ENCODE measurements at regions not wholly inside any gene's neighbourhood (a gene's known extent, or its start where the extent isn't known, plus 50 kb on each side); places are given as distances from the start of the nearest gene placed in this dataset.
"Not testable (repeated sequence)": the region's sequence is repeated elsewhere in the genome, so short reads cannot be mapped to it uniquely, and the experiment has no call there.

DNA sequence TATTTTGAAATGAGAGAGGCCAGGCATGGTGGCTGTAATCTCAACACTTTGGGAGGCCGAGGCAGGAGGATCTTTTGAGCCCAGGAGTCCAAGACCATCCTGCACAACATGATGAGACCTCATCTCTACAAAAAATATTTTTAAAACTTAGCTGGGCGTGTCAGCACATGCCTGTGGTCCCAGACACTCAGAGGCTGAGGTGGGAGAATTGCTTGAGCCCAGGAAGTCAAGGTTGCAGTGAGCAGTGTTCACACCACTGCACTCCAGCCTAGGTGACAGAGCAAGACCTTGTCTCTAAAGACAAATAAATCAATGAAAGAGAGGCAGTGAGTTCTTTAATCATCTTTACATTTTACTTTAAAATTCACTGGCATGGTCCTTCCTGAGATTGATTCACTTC, 124.5 kb downstream of the DUSP6 start:
- DNase-seq (ENCODE audit: low read depth) = no peak

DNA sequence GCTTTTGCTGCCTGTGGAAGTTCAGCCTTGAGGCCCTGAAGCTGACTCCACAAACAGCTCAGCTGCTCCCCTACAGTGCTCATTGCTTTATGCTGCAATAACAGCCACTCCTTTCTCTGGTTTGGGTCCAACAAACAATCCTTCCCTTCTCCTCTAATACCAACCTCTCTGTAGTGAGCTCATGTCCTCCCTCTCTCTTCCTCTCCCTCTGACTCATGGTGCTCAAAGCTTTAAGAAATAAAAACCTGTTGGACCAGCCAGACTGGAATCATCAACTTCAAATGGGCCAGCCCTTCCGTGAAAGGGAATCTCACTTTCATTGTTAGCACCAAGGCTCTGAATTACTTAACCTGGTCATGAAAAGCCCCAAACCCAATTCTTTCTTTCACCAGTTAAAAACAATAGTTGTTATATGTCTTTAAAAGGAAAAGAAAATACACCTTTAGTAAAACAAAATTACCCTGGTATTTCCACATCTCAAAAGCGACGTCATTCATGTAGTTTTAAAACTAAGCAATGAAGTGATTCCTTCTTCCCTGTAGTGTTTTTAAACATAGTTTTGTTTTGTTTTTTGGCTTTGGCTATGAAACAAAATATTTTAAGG, 126.4 kb downstream of the DUSP6 start:
- DNase-seq (ENCODE audit: low read depth) = no peak

DNA sequence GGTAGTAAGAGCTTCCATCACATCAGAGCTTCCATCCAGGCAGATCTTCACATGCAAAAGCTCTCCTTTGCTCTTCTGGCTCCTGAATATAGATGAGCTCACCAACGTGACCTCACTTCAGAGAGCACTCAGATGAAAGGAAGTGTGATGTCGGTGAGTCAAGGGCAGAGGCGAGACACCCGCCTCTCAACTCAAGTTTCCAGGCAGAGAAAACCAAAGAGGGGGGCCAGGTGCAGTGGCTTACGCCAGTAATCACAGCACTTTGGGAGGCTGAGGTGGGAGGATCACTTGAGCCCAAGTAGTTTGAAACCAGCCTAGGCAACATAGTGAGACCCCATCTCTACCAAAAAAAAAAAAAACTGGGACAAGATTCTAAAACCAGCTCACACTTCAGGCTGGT, 126.9 kb downstream of the DUSP6 start:
- peak; percentile 82 for DNase-seq (ENCODE audit: low read depth)

DNA sequence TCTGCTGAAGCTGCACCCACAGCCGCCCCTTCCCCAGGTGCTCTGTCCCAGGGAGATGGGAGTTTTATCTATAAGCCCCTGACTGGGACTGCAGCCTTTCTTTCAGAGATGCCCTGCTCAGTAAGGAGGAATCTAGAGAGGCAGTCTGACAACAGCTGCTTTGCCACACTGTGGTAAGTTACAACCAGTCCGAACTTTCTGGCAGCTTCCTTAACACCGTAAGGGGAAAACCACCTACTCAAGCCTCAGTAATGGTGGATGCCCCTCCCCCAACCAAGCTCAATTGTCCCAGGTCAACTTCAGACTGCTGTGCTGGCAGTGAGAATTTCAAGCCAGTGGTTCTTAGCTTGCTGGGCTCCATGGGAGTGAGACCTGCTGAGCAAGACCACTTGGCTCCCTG, 129.7 kb downstream of the DUSP6 start:
- DNase-seq (ENCODE audit: low read depth) = not testable (repeated sequence)

DNA sequence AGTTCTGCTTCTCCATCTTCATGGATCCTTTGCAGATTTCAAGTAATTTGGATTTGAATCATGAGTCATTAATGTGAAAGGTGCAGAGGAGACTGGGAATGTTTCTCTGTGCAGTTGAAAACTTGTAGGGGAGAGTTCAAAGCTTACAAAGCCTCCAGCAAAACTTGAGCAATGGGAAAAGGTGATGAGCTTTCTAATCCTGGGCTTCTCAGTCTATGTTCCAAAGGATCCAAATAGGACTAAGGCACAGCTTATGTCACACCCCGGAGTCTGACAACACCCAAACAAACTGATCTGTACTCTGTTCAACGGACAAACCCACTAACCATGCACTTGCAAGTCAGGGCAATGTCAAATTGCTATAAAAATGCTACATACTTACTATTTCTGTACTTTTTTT, 134.8 kb downstream of the DUSP6 start:
- no peak for DNase-seq (ENCODE audit: low read depth)

DNA sequence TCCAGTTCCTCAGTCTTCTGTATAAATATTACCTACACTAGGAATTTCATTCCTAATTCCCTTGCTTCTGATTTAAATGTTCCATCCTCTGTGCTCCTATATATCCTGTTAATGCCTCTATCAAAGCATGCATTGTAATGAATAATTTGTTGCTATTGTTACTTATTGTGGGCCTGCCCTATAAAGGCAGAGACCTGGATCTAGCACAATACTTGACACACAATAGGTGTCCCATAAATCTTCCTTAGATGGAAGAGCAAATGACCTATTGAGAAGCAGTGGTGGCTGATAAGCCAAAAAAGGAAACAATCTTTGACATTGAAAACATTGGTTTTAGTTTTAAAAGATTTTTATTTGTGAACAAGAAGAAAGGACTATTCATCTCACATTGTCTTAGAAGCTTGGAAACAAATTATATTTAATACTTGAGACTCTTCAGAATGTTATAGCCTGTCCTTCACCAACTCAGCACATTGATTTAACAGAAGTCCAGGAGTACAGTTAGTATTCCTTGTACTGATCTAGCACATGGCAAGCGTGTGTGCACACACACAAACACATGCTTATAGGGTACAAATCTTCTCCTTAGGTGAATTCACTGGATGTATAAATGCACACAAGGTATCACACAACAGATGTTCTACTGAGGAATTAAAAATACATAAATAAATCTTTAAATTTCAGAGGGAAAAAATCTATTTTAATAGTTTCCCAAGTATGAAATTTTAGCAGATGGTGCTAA, 135.9 kb downstream of the DUSP6 start:
- DNase-seq (ENCODE audit: low read depth) = no peak

DNA sequence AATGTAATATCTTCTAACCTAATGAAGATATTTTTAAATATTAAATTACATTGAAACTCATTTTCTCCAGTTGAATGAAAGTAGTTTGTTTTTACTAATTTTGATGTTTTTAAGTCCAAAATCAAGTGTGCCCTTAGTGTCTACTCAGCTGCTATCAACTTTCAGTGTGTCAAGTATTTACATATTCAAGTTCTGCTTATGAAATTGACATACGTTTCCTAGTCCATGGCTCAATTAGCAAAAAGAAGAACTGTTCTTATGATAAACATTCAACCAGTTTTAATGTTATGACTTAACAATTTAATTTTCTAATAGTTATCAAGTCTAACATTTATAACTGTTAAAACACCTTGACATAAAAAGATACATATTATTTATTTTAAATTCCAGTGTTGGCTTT, 137.1 kb downstream of the DUSP6 start:
- no peak for DNase-seq (ENCODE audit: low read depth)

DNA sequence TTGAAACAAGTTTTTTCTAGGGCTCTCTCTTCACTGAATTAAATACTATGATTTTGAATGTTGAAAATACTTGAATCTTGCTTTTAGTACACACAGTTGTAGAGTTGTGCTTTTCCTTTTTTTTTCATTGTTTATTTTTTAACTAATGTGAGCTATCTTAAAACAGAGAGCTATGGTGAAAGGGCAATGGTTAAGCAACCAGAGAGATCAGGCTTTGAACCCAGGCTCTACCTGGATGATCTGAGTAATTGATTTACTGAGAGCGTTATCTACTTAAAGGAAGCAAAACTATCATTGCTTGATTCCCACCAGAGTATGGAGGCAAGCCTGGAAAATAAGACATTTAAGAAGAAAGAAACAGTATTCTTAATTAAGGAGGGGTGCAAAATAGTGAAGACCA, 138.6 kb downstream of the DUSP6 start:
- DNase-seq (ENCODE audit: low read depth) = no peak

DNA sequence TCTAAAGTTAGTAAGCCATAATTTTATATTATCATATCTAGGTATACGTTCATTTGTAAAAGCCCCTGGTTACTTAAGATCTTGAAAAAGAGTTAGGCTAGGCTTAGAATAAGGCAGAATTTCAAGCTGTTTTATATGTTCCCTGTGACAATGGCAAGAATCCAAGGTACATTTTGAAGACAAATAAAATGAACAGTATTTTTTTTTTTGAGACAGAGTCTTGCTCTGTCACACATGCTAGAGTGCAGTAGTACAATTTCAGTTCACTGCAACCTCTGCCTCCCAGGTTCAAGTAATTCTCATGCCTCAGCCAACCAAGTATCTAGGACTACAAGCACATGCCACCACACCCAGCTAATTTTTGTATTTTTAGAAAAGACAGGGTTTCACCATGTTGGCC, 139.2 kb downstream of the DUSP6 start:
- DNase-seq (ENCODE audit: low read depth) = no peak

DNA sequence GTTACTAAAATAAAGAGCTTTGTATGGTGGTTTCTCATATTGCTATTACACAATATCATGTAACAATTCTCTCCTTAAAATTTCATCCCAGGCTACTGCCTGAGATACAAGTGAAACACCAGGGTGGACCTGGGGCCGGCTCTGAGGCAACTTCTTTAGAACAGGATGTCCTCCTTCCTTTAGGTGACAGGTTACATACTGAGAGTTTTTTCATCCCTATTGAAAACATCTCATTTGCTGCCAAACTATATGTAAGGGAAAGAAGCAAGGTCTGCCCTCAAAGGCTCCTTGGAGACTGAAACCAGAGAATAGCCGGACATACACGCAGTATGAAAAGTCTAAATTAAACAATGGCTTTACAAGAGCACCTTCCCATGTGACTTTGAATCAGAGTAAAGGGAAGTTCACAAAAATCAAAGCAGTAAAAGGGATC, 139.9 kb downstream of the DUSP6 start:
- no peak for DNase-seq (ENCODE audit: low read depth)

DNA sequence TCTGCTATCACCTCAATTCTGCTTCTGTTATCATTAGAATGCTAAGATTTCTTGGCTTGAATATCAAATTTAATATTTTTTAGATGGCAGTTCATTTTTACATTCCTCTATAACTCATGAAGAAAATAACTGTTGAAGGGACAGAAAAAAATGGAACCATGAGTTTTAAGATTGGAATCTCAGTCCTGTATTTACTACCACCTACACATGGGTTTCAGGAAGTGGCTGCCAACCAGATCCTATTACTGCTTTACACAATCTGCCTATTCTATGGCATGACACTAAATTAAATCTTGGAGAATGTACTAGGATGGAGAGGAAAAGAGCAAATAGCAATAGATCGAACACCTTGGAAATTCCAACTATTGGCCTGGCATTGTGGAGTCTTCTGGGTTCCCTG, 140.8 kb downstream of the DUSP6 start:
- no peak for DNase-seq (ENCODE audit: low read depth)

DNA sequence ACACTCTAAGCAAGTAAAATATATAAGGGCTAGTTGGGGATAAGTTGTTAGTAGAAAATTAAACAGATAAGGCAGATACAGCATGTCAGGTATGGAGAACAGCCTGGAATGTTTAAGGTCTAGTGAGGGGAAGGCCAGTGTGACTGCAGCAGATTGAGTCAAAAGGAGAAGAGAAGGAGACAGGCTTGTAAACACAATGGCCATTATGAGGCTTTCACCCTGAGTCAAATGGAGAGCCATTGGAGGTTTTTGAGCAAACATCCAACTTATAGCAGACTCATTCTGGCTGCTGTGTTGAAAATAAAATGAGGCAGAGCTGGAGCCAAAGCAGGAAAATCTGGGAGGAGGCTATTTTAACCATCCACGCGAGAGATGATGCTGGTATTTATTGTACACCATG, 142.0 kb downstream of the DUSP6 start:
- DNase-seq (ENCODE audit: low read depth) = no peak

DNA sequence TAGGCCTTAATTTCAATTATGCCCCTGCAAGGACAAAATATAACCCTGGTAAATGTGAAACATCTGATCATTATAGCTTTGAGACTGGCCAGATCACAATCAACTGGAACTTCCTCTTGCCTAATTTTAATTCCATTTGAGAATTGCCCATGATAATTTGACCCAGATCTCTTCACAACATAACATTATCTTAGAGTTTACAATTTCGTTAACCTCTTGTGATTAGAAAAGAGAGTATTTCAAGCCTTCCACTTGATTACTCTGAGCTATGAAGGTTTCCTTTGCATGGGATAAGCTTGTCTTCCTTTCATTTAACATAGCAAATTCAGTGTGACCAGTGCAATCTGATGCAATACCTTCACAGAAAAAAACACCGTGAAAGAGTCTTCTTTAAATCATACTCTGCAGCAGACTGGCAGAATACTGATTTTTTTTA, 143.6 kb downstream of the DUSP6 start:
- DNase-seq (ENCODE audit: low read depth) = no peak

DNA sequence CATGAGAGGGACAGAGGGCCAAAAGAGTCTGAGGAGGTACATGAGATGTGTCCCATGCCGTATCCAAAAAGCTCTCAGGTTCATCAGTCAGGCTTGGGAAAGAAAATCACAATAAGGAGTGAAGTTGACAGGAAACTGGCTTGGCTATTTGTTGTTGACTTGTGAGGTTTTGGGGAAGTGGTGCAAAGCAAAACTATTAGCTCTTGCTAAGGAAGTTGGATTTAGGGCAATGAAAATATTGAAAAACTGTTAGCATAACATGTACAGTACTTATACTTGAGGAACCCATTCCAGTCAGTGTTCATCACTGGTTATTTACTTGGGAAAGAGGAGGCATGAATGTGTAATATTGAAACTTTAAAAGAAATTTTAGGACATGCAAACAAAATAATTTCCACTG, 145.9 kb downstream of the DUSP6 start:
- DNase-seq (ENCODE audit: low read depth) = no peak

DNA sequence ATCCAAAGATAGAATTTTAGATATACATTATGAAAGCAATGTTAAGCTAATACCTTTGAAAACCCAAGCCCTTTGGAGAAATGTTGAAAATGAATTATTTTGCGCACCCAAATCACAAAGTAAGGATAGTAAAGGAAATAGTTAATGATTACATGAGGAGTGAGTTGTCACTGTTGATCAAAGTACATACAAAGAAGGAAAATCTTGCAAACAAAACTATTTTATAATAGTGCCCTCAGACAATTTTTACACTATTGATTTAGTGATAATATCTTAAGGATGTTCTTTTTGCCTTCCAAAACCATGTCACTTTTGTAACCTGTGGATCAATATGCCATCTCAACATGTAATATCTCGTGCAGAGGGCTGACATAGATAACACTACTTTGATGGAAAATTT, 146.8 kb downstream of the DUSP6 start:
- no peak for DNase-seq (ENCODE audit: low read depth)

DNA sequence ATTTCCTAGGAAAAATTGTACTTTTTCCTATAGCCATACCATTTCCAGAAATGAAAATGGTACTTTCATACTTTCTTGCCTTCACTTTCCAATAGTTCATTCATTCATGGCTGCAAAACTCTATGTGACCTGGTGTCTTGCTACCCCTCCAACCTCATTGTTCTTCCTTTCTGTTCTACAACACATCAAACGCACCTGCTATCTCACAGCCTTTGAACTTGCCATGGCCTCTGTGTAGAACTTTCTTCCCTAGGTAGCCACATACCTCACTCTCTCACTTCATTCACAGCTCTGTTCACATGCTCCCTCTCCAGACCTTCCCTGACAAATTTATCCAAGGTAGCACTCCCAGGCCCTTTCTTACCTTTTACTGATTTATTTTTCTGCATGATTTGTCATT, 149.2 kb downstream of the DUSP6 start:
- DNase-seq (ENCODE audit: low read depth) = no peak

DNA sequence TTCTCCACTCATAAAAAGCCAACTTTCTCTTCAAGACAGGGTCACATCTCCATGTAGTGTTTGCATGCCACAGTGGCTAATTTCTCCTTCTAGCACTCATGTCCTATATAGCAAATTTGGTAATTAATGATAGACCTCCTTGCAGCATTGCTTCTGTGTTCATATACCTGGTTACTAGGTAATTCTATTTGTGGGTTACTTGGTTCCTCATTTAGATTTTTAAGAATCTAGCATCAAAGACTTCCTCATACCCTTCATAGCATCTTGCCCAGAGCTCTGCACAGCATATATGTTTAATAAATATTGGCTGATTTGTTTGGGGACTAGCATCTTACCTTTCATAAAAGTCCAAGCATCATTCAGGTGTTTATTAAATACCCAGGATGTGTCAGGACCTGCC, 152.1 kb downstream of the DUSP6 start:
- no peak for DNase-seq (ENCODE audit: low read depth)

DNA sequence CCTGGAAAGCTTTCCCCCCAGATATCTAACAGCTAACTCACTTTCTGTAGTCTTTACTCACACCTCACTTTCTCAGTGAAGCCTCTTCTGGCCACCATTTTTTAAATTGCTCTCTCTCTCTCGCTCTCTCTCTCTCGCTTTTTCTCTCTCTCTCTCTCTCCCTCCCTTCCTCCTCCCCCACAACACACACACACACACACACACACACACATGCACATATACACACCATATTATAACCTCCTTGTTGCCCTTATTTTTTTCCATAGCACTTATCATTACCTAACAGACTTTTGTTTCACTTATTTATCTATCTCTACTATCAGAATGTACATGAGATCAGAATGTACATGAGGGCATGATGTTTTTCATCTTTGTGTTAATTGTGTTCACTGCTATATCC, 156.8 kb downstream of the DUSP6 start:
- no peak for DNase-seq (ENCODE audit: low read depth)

DNA sequence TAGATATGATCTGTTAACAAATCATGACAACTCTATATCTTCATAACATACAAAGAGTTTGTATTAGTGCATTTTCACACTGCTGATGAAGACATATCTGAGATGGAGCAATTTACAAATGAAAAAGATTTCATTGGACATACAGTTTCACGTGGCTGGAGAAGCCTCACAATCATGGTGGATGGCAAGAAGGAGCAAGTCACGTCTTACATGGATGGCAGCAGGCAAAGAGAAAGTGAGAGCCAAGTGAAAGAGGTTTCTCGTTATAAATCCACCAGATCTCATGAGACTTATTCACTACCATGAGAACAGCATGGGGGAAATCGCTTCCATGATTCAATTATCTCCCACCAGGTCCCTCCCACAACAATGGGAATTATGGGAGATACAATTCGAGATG, 157.6 kb downstream of the DUSP6 start:
- no peak for DNase-seq (ENCODE audit: low read depth)

DNA sequence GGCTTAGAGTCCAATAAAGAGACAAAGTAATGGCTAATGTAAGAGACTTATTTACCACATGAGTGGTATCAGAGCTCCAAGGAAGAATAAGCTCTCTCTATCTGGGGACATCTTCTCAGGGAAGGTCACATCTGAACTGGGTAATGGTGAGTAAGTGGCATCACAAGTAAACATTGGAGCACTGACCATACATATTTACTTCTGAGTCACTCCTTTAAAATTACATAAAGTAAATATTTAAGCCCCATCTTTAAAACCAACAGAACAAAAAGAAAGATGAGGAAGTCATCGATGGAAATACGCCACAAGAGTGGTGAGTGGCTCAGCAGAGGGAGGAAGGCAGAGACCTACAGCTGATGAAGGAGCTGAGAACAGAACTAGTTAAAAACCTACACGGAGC, 159.9 kb downstream of the DUSP6 start:
- DNase-seq (ENCODE audit: low read depth) = no peak

DNA sequence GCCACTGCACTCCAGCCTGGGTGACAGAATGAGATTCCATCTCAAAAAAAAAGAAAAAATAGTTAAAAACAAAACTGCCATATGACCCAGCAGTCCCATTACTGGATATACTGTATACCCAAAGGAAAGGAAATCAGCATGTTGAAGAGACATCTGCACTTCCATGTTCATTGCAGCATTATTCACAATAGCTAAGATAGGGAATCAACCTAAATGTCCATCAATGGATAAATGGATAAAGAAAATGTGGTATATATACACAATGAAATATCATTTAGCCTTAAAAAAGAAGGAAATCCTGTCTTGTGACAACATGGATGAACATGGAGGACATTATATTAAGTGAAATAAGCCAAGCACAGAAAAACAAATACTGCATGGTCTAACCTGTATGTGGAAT, 160.7 kb downstream of the DUSP6 start:
- DNase-seq (ENCODE audit: low read depth) = not testable (repeated sequence)

DNA sequence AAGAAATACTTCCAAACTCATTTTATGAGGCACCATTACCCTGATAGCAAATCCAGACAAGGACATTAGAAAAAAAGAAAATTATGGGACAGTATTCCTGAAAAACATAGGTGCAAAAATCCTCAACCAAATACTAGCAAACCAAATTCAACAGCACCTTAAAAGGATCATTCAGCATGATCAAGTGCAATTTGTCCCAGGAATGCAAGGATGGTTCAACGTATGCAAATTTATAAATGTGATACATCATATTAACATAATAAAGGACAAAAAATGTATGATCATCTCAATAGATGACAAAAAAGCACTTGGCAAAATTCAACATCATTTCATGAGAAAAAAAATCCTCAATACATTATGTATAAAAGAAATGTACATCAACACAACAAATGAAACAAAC, 162.9 kb downstream of the DUSP6 start:
- no peak for DNase-seq (ENCODE audit: low read depth)

DNA sequence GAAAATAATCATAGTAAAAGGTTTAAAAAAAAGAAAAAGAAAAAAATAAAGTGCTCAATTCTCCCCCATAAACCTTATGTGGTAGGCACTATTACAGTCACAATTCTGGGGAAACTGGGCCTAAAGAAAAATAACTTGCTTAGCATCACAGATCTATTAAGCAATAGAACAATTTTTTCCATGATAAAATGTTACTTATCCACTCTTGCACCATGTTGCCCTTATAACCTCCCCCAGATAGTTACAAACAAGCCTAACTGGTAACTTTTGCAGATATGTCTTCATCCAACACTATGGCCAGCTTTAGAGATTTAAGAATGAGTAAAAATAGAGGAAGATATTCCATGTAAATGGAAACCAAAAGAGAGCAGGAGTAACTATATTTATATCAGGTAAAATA, 164.8 kb downstream of the DUSP6 start:
- no peak for DNase-seq (ENCODE audit: low read depth)

DNA sequence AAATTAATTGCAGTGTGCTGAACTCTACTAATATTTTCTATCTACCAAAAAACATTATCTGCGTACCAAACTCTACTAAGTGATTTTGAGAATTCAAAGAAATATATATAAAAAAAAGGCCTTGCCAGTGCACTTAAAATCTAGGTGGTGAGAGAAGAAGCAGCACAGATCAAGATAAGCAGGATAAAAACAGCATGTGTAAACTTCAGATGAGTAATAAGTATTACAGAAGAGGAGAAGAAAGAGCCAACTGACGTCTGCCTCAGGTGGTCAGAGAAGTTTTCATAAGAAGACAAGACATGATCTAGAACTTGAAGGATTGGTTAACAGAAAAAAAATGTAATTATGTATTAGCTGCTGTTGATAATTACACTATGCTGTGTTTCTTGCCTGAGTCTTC, 166.4 kb downstream of the DUSP6 start:
- no peak for DNase-seq (ENCODE audit: low read depth)

All from stimulated activated CD4-positive, alpha-beta T cell treated with anti-CD3 and anti-CD28 coated beads, Interleukin-2, amount 100 ng/mL, for 4 hours (primary cell).